COLO829 (cell line): ENCODE measurements at regions not wholly inside any gene's neighbourhood (a gene's known extent, or its start where the extent isn't known, plus 50 kb on each side); places are given as distances from the start of the nearest gene placed in this dataset.

Experiments
- DNase-seq: peaks from one replicate; pipeline ENCODE4 v3.0.0; 2012; ENCODE audit warnings: low spot score

GRCh38 chr6:8525370-8525769 lies 90.0 kb upstream of the SLC35B3 start:
- DNase-seq = no peak

- DNase-seq = no peak
These were observed 77.8 kb upstream of the SLC35B3 start for GRCh38 chr6:8513174-8513573.

- no peak for DNase-seq
These were observed 71.9 kb upstream of the SLC35B3 start for GRCh38 chr6:8507286-8507685.

- no peak for DNase-seq
These were observed 70.8 kb upstream of the SLC35B3 start for GRCh38 chr6:8506126-8506525.

GRCh38 chr6:8499540-8499939 lies 64.2 kb upstream of the SLC35B3 start:
- no peak for DNase-seq

GRCh38 chr6:8494730-8495129 lies 59.4 kb upstream of the SLC35B3 start:
- DNase-seq = no peak

- DNase-seq = peak; percentile 95
These were observed 57.3 kb upstream of the SLC35B3 start for GRCh38 chr6:8492536-8493133.
